Hematopoietic multipotent progenitor cell treated with erythropoietin and hydrocortisone succinate and interleukin-3 and kit ligand, for 8 days (in vitro differentiated cells): ENCODE measurements at regions not wholly inside any gene's neighbourhood (a gene's known extent, or its start where the extent isn't known, plus 50 kb on each side); places are given as distances from the start of the nearest gene placed in this dataset.
"Not testable (repeated sequence)": the region's sequence is repeated elsewhere in the genome, so short reads cannot be mapped to it uniquely, and the experiment has no call there.

Experiments used
- DNase-seq: peaks from one replicate; pipeline ENCODE4 v3.0.0-alpha.2; 2015

- DNase-seq = no peak
Measured at GRCh38 chr4:23161787-23162186, 469.1 kb downstream of the GBA3 start.

GRCh38 chr4:23153076-23153475 lies 460.3 kb downstream of the GBA3 start:
- no peak for DNase-seq

DNA sequence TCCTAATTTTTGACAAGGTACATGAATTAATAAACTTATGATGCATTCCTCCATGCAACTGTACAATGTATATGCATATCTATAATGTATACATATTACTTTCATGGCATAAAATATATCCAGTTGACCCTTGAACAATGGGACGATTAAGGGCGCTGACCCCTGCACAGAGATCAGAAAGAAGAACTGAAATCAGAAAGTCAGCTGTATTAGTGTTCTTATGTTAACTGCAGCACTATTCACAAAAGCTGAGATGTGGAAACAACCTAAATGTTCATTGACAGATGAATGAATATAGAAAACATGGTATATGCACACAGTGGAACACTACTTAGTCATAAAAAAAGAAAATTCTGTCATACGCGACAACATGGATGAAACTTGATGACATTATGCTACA lies 457.1 kb downstream of the GBA3 start:
- DNase-seq = no peak

DNA sequence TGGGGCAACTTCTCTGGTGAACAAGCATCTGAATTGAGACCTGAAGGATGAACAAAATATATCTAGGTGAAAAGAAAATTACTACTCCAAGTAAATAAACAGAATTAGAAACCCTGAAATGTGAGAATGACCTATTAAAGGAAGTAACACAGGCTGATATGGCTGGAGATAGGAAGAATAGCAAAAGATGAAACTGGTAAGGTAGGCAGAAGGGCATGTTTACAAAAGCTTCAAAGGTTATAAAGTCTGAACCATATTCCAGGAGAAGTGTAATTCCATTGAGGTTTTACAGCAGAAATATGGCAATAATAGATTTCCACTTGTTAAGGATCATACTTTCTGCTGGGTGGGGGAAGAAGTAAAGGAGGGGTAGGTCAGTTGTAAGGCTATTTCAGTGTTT lies 452.0 kb downstream of the GBA3 start:
- DNase-seq = no peak

DNA sequence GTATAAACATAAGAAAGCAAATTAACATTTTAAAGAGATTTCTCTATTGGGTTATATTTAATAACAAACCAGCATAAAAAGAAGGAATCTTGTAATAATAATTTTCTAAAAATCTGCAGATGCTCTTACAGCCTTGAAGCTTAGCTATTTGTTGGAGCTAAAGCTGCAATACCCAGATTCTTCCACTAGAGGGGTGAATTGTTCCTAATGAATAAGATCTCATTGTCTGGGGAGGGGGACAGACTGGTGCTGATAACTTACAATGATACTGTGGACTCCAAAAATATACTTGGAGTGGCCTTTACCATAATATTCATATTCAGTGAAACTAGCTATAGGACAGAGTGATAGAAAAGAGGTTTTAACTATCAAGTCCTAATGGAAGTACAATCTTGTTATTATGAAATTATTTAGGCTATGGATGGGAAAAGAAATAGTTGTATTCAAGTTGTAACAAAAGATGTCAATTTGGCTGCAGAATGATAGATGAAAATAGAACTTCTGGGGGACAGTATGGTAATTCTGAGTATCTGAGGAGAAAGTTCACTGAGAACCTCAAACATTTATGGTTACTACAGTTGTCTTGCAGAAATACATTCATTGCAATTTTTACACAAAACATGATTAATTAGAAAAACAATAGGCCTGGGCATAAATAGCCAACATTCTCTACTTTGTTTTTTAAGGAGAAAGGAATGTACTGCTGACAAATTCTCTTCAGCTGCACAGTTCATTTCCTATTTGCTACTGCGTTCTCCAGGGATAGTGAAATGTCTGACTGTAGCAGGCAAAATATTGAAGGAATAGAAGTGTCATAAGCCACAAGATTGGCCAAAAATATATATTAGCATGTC lies 443.3 kb downstream of the GBA3 start:
- DNase-seq = peak; percentile 56

DNA sequence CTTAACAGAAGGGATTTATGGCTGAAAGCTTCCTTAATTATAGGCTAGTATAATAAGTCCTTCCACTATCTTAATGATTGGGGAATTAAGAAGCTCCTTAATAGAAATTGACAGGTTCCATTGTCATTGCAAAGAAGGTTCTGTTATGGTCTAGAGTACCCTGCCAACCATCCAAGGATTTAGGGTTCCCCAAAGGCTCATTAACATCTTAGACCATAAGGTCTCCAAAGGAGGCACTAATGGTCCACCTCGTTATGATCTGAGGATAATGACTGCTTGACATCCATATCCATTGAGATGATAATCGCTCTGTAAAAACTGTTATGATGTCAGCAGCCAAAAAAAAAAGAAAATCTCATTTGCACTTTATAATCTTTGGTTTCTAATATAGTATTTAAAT lies 441.6 kb downstream of the GBA3 start:
- DNase-seq = no peak

GRCh38 chr4:23130845-23131244 lies 438.1 kb downstream of the GBA3 start:
- no peak for DNase-seq

DNA sequence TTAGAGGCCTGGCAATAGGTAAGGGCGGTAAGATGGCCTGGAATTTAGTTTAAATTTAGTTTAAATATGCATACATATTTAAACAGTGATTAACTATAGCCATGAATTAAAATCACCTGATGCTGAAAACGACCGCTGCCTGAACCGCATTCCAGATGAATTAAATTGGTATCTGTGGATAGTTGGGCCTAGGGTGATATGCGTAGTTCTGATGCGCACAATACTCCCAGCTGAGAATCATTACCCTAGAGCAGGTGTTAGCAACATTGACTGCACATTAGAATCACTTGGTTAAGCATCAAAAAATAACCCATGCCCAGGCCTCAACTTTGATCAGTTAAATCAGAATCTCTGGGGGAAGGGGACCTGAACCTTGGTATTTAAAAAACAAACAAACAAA lies 432.4 kb downstream of the GBA3 start:
- DNase-seq = no peak

GRCh38 chr4:23122666-23123400 lies 430.1 kb downstream of the GBA3 start:
- DNase-seq = no peak

- DNase-seq = no peak
Measured at GRCh38 chr4:23120374-23120773, 427.6 kb downstream of the GBA3 start.

- DNase-seq = no peak
Measured at GRCh38 chr4:23117826-23118225, 425.1 kb downstream of the GBA3 start.

DNA sequence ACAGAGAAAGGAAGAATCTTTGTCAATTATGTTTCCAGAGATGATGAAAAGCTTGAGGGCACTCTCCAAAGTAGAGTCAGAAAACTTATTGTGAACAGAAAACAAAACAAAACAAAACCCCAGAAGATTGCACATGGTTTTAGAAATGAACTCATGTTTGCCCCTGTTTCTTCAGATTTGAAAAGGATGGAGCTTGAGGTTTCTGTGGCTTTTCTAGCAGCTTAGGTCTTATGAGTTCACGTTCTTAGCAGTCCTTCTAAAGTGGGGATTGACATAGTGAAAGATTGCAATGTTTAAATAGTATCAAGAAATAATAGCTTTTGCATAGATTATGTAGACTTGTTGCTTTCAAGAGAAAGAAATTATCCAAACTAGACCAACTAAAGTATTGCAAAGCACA lies 421.8 kb downstream of the GBA3 start:
- no peak for DNase-seq

DNA sequence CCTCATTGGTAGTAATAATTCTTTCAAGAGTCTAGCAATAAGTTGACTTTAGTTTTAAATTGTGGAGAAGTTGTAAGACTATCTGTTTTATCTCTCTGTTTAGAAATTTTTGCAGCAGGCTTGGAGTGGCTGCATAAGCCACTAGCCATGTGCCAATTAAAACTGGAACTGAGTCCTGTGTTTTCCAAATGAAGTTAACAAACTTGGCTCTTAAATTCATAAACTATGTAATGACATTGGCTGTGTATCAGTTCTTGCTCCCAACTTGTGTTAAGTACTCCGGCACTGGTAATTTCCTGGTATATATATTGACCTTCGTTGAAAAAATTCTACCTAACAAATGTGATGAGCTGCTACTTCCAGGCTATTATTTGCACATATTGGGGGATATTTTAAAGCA lies 420.4 kb downstream of the GBA3 start:
- no peak for DNase-seq

DNA sequence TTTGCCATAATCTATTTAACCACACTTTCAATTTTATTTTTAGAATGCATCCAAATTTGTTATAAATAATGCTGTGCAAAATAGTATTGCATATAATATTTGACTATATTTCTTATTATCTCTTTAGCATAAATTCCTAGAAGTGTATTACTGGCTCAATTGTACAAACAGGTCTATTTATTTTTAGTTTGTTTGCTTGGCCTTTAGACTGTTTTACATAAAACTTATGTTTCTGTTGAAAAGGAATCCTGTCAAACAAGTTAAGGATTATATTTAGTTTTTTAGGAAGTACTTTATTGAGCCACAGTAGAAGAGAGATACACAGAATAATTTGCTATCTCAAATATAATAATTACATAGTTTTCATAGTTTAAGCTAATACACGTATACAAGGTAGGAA lies 413.8 kb downstream of the GBA3 start:
- DNase-seq = no peak

DNA sequence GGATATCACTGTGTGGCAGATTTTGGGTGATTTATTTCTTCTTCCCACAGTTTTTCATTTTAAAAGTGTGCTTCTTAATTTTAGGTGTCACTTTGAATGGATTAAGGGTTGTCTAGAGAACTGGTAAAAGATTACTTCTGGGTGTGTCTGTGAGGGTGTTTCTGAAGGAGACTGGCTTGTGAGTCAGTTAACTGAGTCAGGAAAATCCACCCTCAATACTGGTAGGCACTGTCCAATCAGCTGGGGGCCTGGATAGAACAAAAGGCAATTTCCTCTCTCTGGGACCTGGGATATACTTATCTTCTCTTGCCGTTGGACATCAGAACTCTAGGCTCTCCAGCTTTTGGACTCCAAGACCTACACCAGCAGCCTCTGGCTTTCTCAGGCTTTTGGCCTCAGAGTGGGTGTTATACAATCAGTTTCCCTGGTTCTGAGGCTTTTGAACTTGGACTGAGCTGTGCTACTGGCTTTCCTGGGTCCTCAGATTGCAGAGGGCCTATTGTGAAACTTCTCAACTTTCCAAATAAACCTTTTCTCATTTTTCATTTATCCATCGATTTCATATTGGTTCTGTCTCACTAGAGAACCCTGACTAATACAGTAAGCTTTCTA lies 413.1 kb downstream of the GBA3 start:
- no peak for DNase-seq

- no peak for DNase-seq
Measured at GRCh38 chr4:23097251-23097650, 404.5 kb downstream of the GBA3 start.

DNA sequence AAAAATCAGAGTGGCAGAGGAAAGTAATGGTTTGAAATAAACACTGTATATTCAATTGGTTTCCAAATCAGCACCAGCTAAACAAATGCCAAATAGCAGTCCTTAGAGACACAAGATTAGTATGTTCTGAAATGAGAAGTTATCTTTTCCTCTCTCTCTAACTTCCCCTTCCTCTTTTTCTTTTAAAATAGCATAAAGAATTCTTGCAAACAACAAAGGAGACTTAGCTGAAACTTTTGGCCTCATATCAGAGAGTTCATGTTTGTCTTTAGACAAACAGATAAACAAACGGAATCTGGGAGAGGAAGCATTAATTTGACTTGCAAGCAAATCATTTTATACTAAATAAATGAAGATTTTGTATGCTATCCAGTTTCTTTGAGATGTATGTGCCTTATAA lies 399.0 kb downstream of the GBA3 start:
- DNase-seq = no peak

DNA sequence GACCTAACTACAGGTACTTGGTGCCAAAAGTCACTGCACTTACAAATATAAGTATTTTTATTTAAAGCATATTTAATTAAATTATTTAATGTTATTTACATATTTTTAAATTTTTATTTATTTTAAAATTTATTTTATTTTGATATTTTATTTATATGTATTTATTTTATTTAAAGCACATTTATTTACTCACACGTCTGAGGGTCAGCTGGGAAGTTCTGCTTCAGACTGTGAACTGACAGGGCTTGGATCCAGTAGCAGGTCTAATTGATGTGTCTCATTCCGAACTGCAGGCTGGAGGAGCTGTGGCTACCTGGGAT lies 392.5 kb downstream of the GBA3 start:
- DNase-seq = no peak

- DNase-seq = no peak
Measured at GRCh38 chr4:23084559-23085248, 392.0 kb downstream of the GBA3 start.

GRCh38 chr4:23083391-23083790 lies 390.7 kb downstream of the GBA3 start:
- no peak for DNase-seq

DNA sequence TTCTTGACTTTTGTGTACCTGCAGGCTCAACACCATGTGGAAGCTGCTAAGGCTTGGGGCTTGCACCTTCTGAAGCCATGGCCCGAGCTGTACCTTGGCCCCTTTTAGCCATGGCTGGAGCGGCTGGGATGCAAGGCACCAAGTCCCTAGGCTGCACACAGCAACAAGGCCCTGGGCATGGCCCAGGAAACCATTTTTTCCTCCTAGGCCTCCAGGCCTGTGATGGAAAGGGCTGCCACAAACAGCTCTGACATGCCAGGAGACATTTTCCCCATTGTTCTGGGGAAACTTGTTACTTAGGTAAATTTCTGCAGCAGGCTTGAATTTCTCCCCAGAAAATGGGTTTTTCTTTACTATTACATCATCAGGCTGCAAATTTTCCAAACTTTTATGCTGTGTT lies 387.4 kb downstream of the GBA3 start:
- not testable (repeated sequence) for DNase-seq

- DNase-seq = no peak
Measured at GRCh38 chr4:23070848-23071570, 378.3 kb downstream of the GBA3 start.

DNA sequence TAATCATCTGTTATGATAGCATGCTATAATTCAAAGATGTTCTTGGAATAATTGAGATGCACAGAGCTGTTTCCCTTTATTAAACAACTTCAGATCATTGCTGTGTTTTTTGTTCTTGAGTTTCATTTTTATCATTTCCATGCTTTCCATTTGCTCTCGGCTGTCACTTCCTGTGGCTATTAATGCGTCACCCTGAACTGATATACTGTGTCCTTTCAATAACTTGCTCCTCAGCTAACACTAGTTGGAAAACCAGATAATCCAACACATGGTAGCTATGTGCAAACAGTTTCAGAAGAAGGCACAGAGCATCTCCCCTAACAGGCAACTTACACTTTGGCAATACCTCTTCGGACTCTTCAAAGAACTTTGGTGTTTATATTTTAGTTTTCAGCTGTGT lies 376.0 kb downstream of the GBA3 start:
- no peak for DNase-seq
